Spleen (tissue), 7 donors: ENCODE measurements at regions not wholly inside any gene's neighbourhood (a gene's known extent, or its start where the extent isn't known, plus 50 kb on each side); places are given as distances from the start of the nearest gene placed in this dataset.

Source experiments
- POLR2A ChIP-seq, 3 donors: fragments of 450-650 bp; IDR thresholded peaks; one replicate each; pipeline ENCODE4 v1.5.1; 2017; ENCODE audit warnings: antibody characterized with exemption in 3 of 3, mild to moderate bottlenecking in 1 of 3
- TF ChIP-seq, protein P1 (sequence below), 11 experiments: fragments of 200-600 bp in 7 of 11; fragments of 450-650 bp in 4 of 11; sonication (generic) in 4 of 11; IDR thresholded peaks in 8 of 11; conservative IDR thresholded peaks in 3 of 11; 1 replicate in 7 of 11; 2 replicates in 4 of 11; pipeline versions ENCODE4 v1.4.0 to v1.8.0; 2016 to 2021; ENCODE audit warnings: antibody characterized with exemption in 11 of 11, inconsistent platforms in 4 of 11, mild to moderate bottlenecking in 1 of 11
- donor health status: DM: no; HTN: no; CAD: no; lungs with moderate emphysema.
- donor health status: DM: no; HTN: no; CAD: no.
- donor health status: DM: no; HTN: no; CAD: no.

- TF ChIP-seq, protein P1, sequence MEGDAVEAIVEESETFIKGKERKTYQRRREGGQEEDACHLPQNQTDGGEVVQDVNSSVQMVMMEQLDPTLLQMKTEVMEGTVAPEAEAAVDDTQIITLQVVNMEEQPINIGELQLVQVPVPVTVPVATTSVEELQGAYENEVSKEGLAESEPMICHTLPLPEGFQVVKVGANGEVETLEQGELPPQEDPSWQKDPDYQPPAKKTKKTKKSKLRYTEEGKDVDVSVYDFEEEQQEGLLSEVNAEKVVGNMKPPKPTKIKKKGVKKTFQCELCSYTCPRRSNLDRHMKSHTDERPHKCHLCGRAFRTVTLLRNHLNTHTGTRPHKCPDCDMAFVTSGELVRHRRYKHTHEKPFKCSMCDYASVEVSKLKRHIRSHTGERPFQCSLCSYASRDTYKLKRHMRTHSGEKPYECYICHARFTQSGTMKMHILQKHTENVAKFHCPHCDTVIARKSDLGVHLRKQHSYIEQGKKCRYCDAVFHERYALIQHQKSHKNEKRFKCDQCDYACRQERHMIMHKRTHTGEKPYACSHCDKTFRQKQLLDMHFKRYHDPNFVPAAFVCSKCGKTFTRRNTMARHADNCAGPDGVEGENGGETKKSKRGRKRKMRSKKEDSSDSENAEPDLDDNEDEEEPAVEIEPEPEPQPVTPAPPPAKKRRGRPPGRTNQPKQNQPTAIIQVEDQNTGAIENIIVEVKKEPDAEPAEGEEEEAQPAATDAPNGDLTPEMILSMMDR (IDR thresholded peaks at IDR 0.05 in 8 of 11, conservative IDR thresholded peaks at IDR 0.05 in 3 of 11), result no peak
- TF ChIP-seq POLR2A (IDR thresholded peaks at IDR 0.05), result no peak
Observed at GRCh38 chr4:71870456-71870855, 86.6 kb upstream of the GC start.
